NT2/D1 (cell line): ENCODE measurements at regions not wholly inside any gene's neighbourhood (a gene's known extent, or its start where the extent isn't known, plus 50 kb on each side); places are given as distances from the start of the nearest gene placed in this dataset.

Source experiments
- SUZ12 ChIP-seq: IDR thresholded peaks from 2 replicates; pipeline ENCODE4 v1.6.1; 2011; ENCODE audit not compliant: insufficient read length, insufficient read depth; ENCODE audit errors: extremely low read depth
- YY1 ChIP-seq: IDR thresholded peaks from 2 replicates; pipeline ENCODE4 v1.6.1; 2011; ENCODE audit not compliant: insufficient read length, insufficient read depth
- ZNF274 ChIP-seq: IDR thresholded peaks from 2 replicates; pipeline ENCODE4 v1.6.1; 2011; ENCODE audit warnings: mild to moderate bottlenecking, low read depth, low read length

GRCh38 chr20:11101243-11101642, 427.4 kb upstream of the JAG1 start:
- no peak for TF ChIP-seq SUZ12
- no peak for TF ChIP-seq ZNF274
- TF ChIP-seq YY1: no peak
